H1 (cell line): ENCODE measurements at regions not wholly inside any gene's neighbourhood (a gene's known extent, or its start where the extent isn't known, plus 50 kb on each side); places are given as distances from the start of the nearest gene placed in this dataset.
"Not testable (repeated sequence)": the region's sequence is repeated elsewhere in the genome, so short reads cannot be mapped to it uniquely, and the experiment has no call there.

Experiments used
- CTCF ChIA-PET: fragments of 300-600 bp; sonication (Branson Sonifier 250); formaldehyde crosslinking; loops from one replicate; lab custom pipeline; 2021; ENCODE audit not compliant: partially characterized antibody; lab: Charles Lee
- POLR2A ChIA-PET: fragments of 300-600 bp; sonication (Branson Sonifier 250); formaldehyde crosslinking; loops from one replicate; lab custom pipeline; 2021; ENCODE audit warnings: inconsistent platforms; ENCODE audit not compliant: partially characterized antibody; lab: Charles Lee
- DNase-seq, 2 experiments: peaks; one replicate each; pipeline versions ENCODE4 v3.0.0 to v3.0.0-alpha.2; 2010 to 2022; ENCODE audit warnings: low spot score in 2 of 2, low read depth in 1 of 2, mixed read lengths in 1 of 2
- FAIRE-seq: peaks from 2 replicates; lab custom pipeline; 2011; peaks lifted over from hg19 to GRCh38; lab: Jason Lieb, UNC
- H2AFZ ChIP-seq: 2 replicates; pipeline ENCODE4 v1.8.1; 2012; ENCODE audit warnings: low read length, inconsistent platforms
- H2AK5ac ChIP-seq: 2 replicates; pipeline ENCODE4 v1.6.1; 2013; ENCODE audit warnings: low read depth, low read length
- H2BK120ac ChIP-seq: replicated peaks from 2 replicates; pipeline ENCODE3; 2013; ENCODE audit warnings: low read depth, low read length, inconsistent platforms
- H2BK12ac ChIP-seq: 2 replicates; pipeline ENCODE4 v1.6.1; 2013; ENCODE audit warnings: low read depth, low read length
- H2BK15ac ChIP-seq: 2 replicates; pipeline ENCODE4 v1.6.1; 2013; ENCODE audit warnings: low read length
- H2BK20ac ChIP-seq: 2 replicates; pipeline ENCODE4 v1.6.1; 2013; ENCODE audit warnings: low read length
- H2BK5ac ChIP-seq: 2 replicates; pipeline ENCODE4 v1.6.1; 2013; ENCODE audit warnings: low read depth, low read length
- H3K14ac ChIP-seq: 2 replicates; pipeline ENCODE4 v1.6.1; 2013; ENCODE audit warnings: inconsistent platforms; ENCODE audit not compliant: insufficient read length
- H3K18ac ChIP-seq: 2 replicates; pipeline ENCODE4 v1.6.1; 2013; ENCODE audit warnings: low read length; ENCODE audit errors: extremely low read depth
- H3K23ac ChIP-seq: 2 replicates; pipeline ENCODE4 v1.6.1; 2013; ENCODE audit warnings: inconsistent platforms; ENCODE audit not compliant: insufficient read length
- H3K23me2 ChIP-seq: 2 replicates; pipeline ENCODE4 v1.6.1; 2013; ENCODE audit warnings: low read depth, low read length
- H3K27ac ChIP-seq: 2 replicates; pipeline ENCODE4 v1.6.1; 2011; ENCODE audit warnings: low read depth, low read length, inconsistent platforms
- H3K27me3 ChIP-seq, 4 experiments: replicated peaks in 1 of 4; 1 replicate in 1 of 4; 2 replicates in 3 of 4; pipeline versions ENCODE4 v1.6.1 to v1.8.1; 2011 to 2013; ENCODE audit warnings: low read length in 3 of 4, mild to moderate bottlenecking in 3 of 4, inconsistent platforms in 2 of 4, mixed read lengths in 2 of 4, moderate library complexity in 1 of 4; ENCODE audit not compliant: control insufficient read depth in 3 of 4, insufficient read depth in 3 of 4; ENCODE audit errors: extremely low read depth in 1 of 4
- H3K36me3 ChIP-seq, 4 experiments: 2 replicates each; pipeline versions ENCODE4 v1.6.1 to v1.8.1; 2011 to 2013; ENCODE audit warnings: mild to moderate bottlenecking in 4 of 4, low read length in 3 of 4, moderate library complexity in 2 of 4, control low read depth in 1 of 4, inconsistent platforms in 1 of 4; ENCODE audit not compliant: insufficient read depth in 4 of 4, control insufficient read depth in 2 of 4
- H3K4ac ChIP-seq: replicated peaks from 2 replicates; pipeline ENCODE3; 2013; ENCODE audit warnings: low read length, low read depth, mixed read lengths, inconsistent platforms; ENCODE audit not compliant: insufficient read length
- H3K4me1 ChIP-seq, 4 experiments: replicated peaks in 1 of 4; 1 replicate in 1 of 4; 2 replicates in 3 of 4; pipeline versions ENCODE4 v1.6.1 to v1.8.1; 2011 to 2013; ENCODE audit warnings: low read length in 3 of 4, inconsistent platforms in 2 of 4, mixed read lengths in 1 of 4; ENCODE audit not compliant: insufficient read depth in 4 of 4, control insufficient read depth in 3 of 4
- H3K4me2 ChIP-seq, 2 experiments: 2 replicates each; pipeline versions ENCODE4 v1.6.1 to v1.8.1; 2011 to 2013; ENCODE audit warnings: low read depth in 2 of 2, low read length in 2 of 2, control low read depth in 1 of 2, inconsistent platforms in 1 of 2, mild to moderate bottlenecking in 1 of 2; ENCODE audit not compliant: insufficient read depth in 1 of 2
- H3K4me3 ChIP-seq, 4 experiments: fragments of 200-600, 300-600 bp in 1 of 4; sonication (generic), shearing (Covaris generic), sonication (Bioruptor Twin) in 1 of 4; 2 replicates each; pipeline versions ENCODE4 v1.5.1 to v1.8.1; 2011 to 2016; ENCODE audit warnings: low read length in 4 of 4, low read depth in 3 of 4, control low read depth in 2 of 4, inconsistent platforms in 2 of 4, mild to moderate bottlenecking in 2 of 4, mixed read lengths in 1 of 4, moderate library complexity in 1 of 4; ENCODE audit not compliant: insufficient read depth in 2 of 4; ENCODE audit errors: extremely low read depth in 1 of 4
- H3K56ac ChIP-seq: replicated peaks from 2 replicates; pipeline ENCODE3; 2013; ENCODE audit warnings: low read depth, mild to moderate bottlenecking, mixed read lengths, low read length, inconsistent platforms; ENCODE audit not compliant: insufficient read length
- H3K79me1 ChIP-seq: 2 replicates; pipeline ENCODE4 v1.6.1; 2013; ENCODE audit warnings: low read depth, low read length, control low read depth
- H3K79me2 ChIP-seq, 2 experiments: 2 replicates each; pipeline versions ENCODE4 v1.6.1 to v1.8.1; 2012 to 2013; ENCODE audit warnings: low read length in 2 of 2, mild to moderate bottlenecking in 2 of 2, inconsistent platforms in 1 of 2; ENCODE audit not compliant: insufficient read depth in 2 of 2, control insufficient read depth in 1 of 2
- H3K9ac ChIP-seq, 4 experiments: replicated peaks in 1 of 4; 1 replicate in 1 of 4; 2 replicates in 3 of 4; pipeline versions ENCODE4 v1.6.1 to v1.8.1; 2011 to 2013; ENCODE audit warnings: low read depth in 3 of 4, low read length in 3 of 4, control low read depth in 2 of 4, mild to moderate bottlenecking in 2 of 4, moderate library complexity in 2 of 4, inconsistent platforms in 1 of 4; ENCODE audit errors: extremely low read depth in 1 of 4
- H3K9me3 ChIP-seq, 2 experiments: 2 replicates each; pipeline versions ENCODE4 v1.6.1 to v1.8.1; 2012 to 2013; ENCODE audit warnings: mild to moderate bottlenecking in 2 of 2, moderate library complexity in 2 of 2, control low read depth in 1 of 2, inconsistent platforms in 1 of 2, low read depth in 1 of 2, low read length in 1 of 2, mixed read lengths in 1 of 2; ENCODE audit not compliant: insufficient read depth in 2 of 2
- H4K20me1 ChIP-seq, 2 experiments: replicated peaks in 1 of 2; 2 replicates each; pipeline versions ENCODE3 to v1.8.1; 2011 to 2013; ENCODE audit warnings: inconsistent platforms in 2 of 2, low read length in 2 of 2, mild to moderate bottlenecking in 1 of 2; ENCODE audit not compliant: insufficient read depth in 2 of 2, control insufficient read depth in 1 of 2
- H4K5ac ChIP-seq: 2 replicates; pipeline ENCODE4 v1.6.1; 2013; ENCODE audit warnings: low read length, low read depth, mixed read lengths, inconsistent platforms; ENCODE audit not compliant: insufficient read length
- H4K8ac ChIP-seq: 2 replicates; pipeline ENCODE4 v1.8.0; 2013; ENCODE audit warnings: mild to moderate bottlenecking, moderate library complexity, low read length, inconsistent platforms; ENCODE audit not compliant: insufficient read depth; ENCODE audit errors: extremely low read depth
- H4K91ac ChIP-seq: replicated peaks from 2 replicates; pipeline ENCODE3; 2013; ENCODE audit warnings: low read length, mixed read lengths, inconsistent platforms; ENCODE audit not compliant: insufficient read length
- ASH2L ChIP-seq: fragments of 200-600, 300-600 bp; sonication (generic); IDR thresholded peaks from one replicate; pipeline ENCODE4 v1.7.1; 2017; ENCODE audit warnings: low read length
- RAD21 ChIP-seq, 2 experiments: IDR thresholded peaks in 1 of 2; conservative IDR thresholded peaks in 1 of 2; 2 replicates each; pipeline ENCODE4 v1.6.1; 2011; ENCODE audit warnings: low read depth in 2 of 2, low read length in 2 of 2, improper control_type of control experiment in 1 of 2, inconsistent platforms in 1 of 2, mild to moderate bottlenecking in 1 of 2, moderate library complexity in 1 of 2
- RBBP5 ChIP-seq: IDR thresholded peaks from 2 replicates; pipeline ENCODE4 v1.7.1; 2012; ENCODE audit warnings: low read depth, mild to moderate bottlenecking, inconsistent platforms, low read length, moderate library complexity, borderline replicate concordance
- TAF1 ChIP-seq: IDR thresholded peaks from 2 replicates; pipeline ENCODE4 v1.6.1; 2011; ENCODE audit warnings: mild to moderate bottlenecking, low read depth, low read length
- YY1 ChIP-seq: IDR thresholded peaks from 2 replicates; pipeline ENCODE4 v1.6.1; 2011; ENCODE audit warnings: low read depth, mild to moderate bottlenecking, low read length
- WGBS, 2 experiments: shearing (Covaris generic) in 1 of 2; methylation state at CpG; one replicate each; pipeline versions ENCODE4 v1.1.6 to v1.1.7; 2013 to 2015; ENCODE audit warnings: low lambda C conversion rate in 2 of 2, mixed read lengths in 2 of 2, inconsistent platforms in 1 of 2, low coverage in 1 of 2, missing lambda C conversion rate in 1 of 2; ENCODE audit not compliant: insufficient replicate concordance in 2 of 2, insufficient coverage in 1 of 2, insufficient read length in 1 of 2; ENCODE audit errors: extremely low coverage in 1 of 2, missing lambda C conversion rate in 1 of 2; 5-methylcytosine and 5-hydroxymethylcytosine counted together

GRCh38 chr5:108685448-108686216 is 62.1 kb upstream of the FER start:
- peak overlapping the region; percentile 68 for H3K27ac ChIP-seq
- not testable (repeated sequence) for H3K9me3 ChIP-seq, H3K4ac ChIP-seq, H4K91ac ChIP-seq, H3K79me1 ChIP-seq, H3K56ac ChIP-seq, H3K4me3 ChIP-seq, H3K79me2 ChIP-seq, FAIRE-seq, H3K23me2 ChIP-seq, H3K27me3 ChIP-seq, H3K14ac ChIP-seq, H3K23ac ChIP-seq, H3K36me3 ChIP-seq, H2BK120ac ChIP-seq, H4K20me1 ChIP-seq, H2BK15ac ChIP-seq
- H2BK12ac ChIP-seq = peak overlapping the region; percentile 93
- DNase-seq = peak in 1 of 2 experiments; percentile 67
- peak overlapping the region; percentile 38 to 55; a peak in 3 of 4 replicates for H3K4me2 ChIP-seq
- peak overlapping the region; percentile 2; the same call in 1 of the 2 replicates for H2AFZ ChIP-seq
- peak in 1 of 2 experiments; percentile 4; a peak in 1 of 4 replicates for TF ChIP-seq RAD21 (IDR thresholded peaks at IDR 0.05 in 1 of 2, conservative IDR thresholded peaks at IDR 0.05 in 1 of 2; ENCODE audit: low read depth in 2 of 2, low read length in 2 of 2)
- peak; percentile 61 for TF ChIP-seq ASH2L
- TF ChIP-seq TAF1 = peak; percentile 33; the same call in 1 of the 2 replicates
- peak; percentile 79; the same call in 1 of the 2 replicates for TF ChIP-seq YY1
- peak; percentile 68; the same call in 1 of the 2 replicates for TF ChIP-seq RBBP5
- ChIA-PET CTCF (interaction anchor here (0.5 to 1.5 kb wide), 9 partner anchors 29 to 1648 kb away, joined by 3 to 5 read pairs (median 3); no protein-coding TSS in a partner anchor), POLR2A (interaction anchor here (0.8 to 5.7 kb wide), 4 partner anchors 42 to 64 kb away, joined by 3 to 44 read pairs (median 12); partner anchors contain the start of gene FER)
- WGBS, 2 experiments = 63% methylated on average over 17 of the region's 19 CpGs; no CpG with 5 or more reads in 1 of the 2 experiments
- H2AK5ac ChIP-seq = peak overlapping the region; percentile 53; the same call in 1 of the 2 replicates
- H2BK20ac ChIP-seq = peak overlapping the region; percentile 95
- peak overlapping the region; percentile 97 for H3K18ac ChIP-seq
- H3K9ac ChIP-seq = peak overlapping the region in 1 of 4 experiments; percentile 38; a peak in 1 of 7 replicates
- peak overlapping the region; percentile 93 for H4K5ac ChIP-seq
- peak overlapping the region; percentile 94 for H4K8ac ChIP-seq
- peaks cover 6 to 20% (median 13%) of the 10 kb centered on the region in 4 experiments for H3K4me1 ChIP-seq
- peak overlapping the region; percentile 89 for H2BK5ac ChIP-seq
